ENCODE measurements at regions not wholly inside any gene's neighbourhood (a gene's known extent, or its start where the extent isn't known, plus 50 kb on each side); places are given as distances from the start of the nearest gene placed in this dataset.
A peak's percentile ranks its signal among the peaks of the same experiment; 100 is the strongest.

DNA sequence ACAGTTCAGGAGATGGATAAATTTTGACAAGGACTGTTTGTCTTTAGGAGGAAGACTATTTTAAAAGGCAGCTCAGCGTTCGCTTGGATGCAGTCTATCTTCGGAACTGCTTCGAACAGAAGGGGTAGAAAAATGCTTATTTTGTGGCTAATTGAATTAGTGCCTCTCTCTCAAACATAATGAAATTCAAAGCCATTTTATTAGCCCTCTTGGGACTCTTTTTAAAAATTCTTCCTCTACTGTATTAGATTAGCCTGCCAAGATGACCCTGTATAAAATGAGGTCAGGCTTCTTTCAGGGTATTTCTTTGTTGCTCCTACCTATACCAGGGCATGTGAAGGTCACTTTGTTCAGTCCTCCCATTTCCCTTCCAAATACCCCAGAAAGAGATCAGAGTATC is 379.2 kb upstream of the NFE2L3 start:
- no peak overlapping the region for H3K4me3 ChIP-seq
- ATAC-seq = no peak
- peak overlapping the region in 1 of 4 donors; percentile 78 for H3K27ac ChIP-seq

GRCh38 chr7:25774675-25775074 is 377.3 kb upstream of the NFE2L3 start:
- H3K36me3 ChIP-seq = no peaks in the 10 kb centered on the region
- ATAC-seq = no peak
- no peak for TF ChIP-seq POLR2A (IDR thresholded peaks at IDR 0.05)
- TF ChIP-seq, protein P1, sequence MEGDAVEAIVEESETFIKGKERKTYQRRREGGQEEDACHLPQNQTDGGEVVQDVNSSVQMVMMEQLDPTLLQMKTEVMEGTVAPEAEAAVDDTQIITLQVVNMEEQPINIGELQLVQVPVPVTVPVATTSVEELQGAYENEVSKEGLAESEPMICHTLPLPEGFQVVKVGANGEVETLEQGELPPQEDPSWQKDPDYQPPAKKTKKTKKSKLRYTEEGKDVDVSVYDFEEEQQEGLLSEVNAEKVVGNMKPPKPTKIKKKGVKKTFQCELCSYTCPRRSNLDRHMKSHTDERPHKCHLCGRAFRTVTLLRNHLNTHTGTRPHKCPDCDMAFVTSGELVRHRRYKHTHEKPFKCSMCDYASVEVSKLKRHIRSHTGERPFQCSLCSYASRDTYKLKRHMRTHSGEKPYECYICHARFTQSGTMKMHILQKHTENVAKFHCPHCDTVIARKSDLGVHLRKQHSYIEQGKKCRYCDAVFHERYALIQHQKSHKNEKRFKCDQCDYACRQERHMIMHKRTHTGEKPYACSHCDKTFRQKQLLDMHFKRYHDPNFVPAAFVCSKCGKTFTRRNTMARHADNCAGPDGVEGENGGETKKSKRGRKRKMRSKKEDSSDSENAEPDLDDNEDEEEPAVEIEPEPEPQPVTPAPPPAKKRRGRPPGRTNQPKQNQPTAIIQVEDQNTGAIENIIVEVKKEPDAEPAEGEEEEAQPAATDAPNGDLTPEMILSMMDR (IDR thresholded peaks at IDR 0.05 in 4 of 5, conservative IDR thresholded peaks at IDR 0.05 in 1 of 5) = no peak
- H3K27ac ChIP-seq = no peak overlapping the region
- no peaks in the 10 kb centered on the region for H3K27me3 ChIP-seq
- peaks cover 41 to 57% of the 10 kb centered on the region in 2 donors for H3K4me1 ChIP-seq
- in situ Hi-C loops (cut with MboI; ENCODE audit: low sequenced_read_pairs in 4 of 4) (loop anchor here in 1 of 4 donors (5.0 to 25.0 kb wide), 2 partner anchors 68 to 1413 kb away; partner anchors contain the start of gene HOXA11), intact Hi-C loops (cut with DNase I; ENCODE audit: low total_unique reads) (no loop called here)
- no peak overlapping the region for H3K4me3 ChIP-seq
- DNase-seq = no peak
- H3K9me3 ChIP-seq = no peaks in the 10 kb centered on the region

More for the DNA sequence above, 379.2 kb upstream of the NFE2L3 start:
- intact Hi-C loops (cut with DNase I; ENCODE audit: low total_unique reads) = no loop called here
- no peaks in the 10 kb centered on the region for H3K36me3 ChIP-seq
- TF ChIP-seq POLR2A (IDR thresholded peaks at IDR 0.05) = no peak
- TF ChIP-seq, protein P1 (IDR thresholded peaks at IDR 0.05 in 4 of 5, conservative IDR thresholded peaks at IDR 0.05 in 1 of 5) = no peak
- H3K27me3 ChIP-seq = no peaks in the 10 kb centered on the region
- H3K4me1 ChIP-seq = peaks cover 31 to 41% of the 10 kb centered on the region in 2 donors
- no peaks in the 10 kb centered on the region for H3K9me3 ChIP-seq
- no peak for DNase-seq
- in situ Hi-C loops (cut with MboI; ENCODE audit: low sequenced_read_pairs in 4 of 4) = loop anchor here in 1 of 4 donors (25.0 kb wide), 1 partner anchor 1414 kb away; the partner anchor contains the start of gene HOXA11

- no peaks in the 10 kb centered on the region for H3K27me3 ChIP-seq
- no peak overlapping the region for H3K4me3 ChIP-seq
- H3K9me3 ChIP-seq = no peaks in the 10 kb centered on the region
- in situ Hi-C loops (cut with MboI; ENCODE audit: low sequenced_read_pairs in 4 of 4) = loop anchor here in 1 of 4 donors (5.0 kb wide), 1 partner anchor 67 kb away; no protein-coding TSS in a partner anchor
- H3K36me3 ChIP-seq = no peaks in the 10 kb centered on the region
- intact Hi-C loops (cut with DNase I; ENCODE audit: low total_unique reads) = no loop called here
- H3K27ac ChIP-seq = peak overlapping the region in 1 of 4 donors; percentile 84
- H3K4me1 ChIP-seq = peaks cover 32 to 53% of the 10 kb centered on the region in 2 donors
- DNase-seq = no peak
- no peak for TF ChIP-seq POLR2A (IDR thresholded peaks at IDR 0.05)
- TF ChIP-seq, protein P1 (IDR thresholded peaks at IDR 0.05 in 4 of 5, conservative IDR thresholded peaks at IDR 0.05 in 1 of 5) = no peak
- no peak for ATAC-seq
Observed at GRCh38 chr7:25775570-25775969, 376.4 kb upstream of the NFE2L3 start.

GRCh38 chr7:25775999-25776743 is 375.8 kb upstream of the NFE2L3 start:
- Histone ChIP-seq H3K27ac (peak overlapping the region in 3 of 4 donors; percentile 25 to 84 (median 63)), H3K27me3 (no peaks in the 10 kb centered on the region), H3K9me3 (no peaks in the 10 kb centered on the region), H3K4me1 (peaks cover 26 to 47% of the 10 kb centered on the region in 2 donors), H3K4me3 (no peak overlapping the region), H3K36me3 (no peaks in the 10 kb centered on the region)
- in situ Hi-C loops (cut with MboI; ENCODE audit: low sequenced_read_pairs in 4 of 4) = loop anchor here in 1 of 4 donors (5.0 kb wide), 1 partner anchor 66 kb away; no protein-coding TSS in a partner anchor
- ATAC-seq = no peak
- TF ChIP-seq, protein P1 (IDR thresholded peaks at IDR 0.05 in 4 of 5, conservative IDR thresholded peaks at IDR 0.05 in 1 of 5) = no peak
- TF ChIP-seq POLR2A (IDR thresholded peaks at IDR 0.05) = no peak
- intact Hi-C loops (cut with DNase I; ENCODE audit: low total_unique reads) = no loop called here
- DNase-seq = no peak

Data from gastrocnemius medialis (tissue), 4 donors.